PFSK-1 (cell line): ENCODE measurements at regions not wholly inside any gene's neighbourhood (a gene's known extent, or its start where the extent isn't known, plus 50 kb on each side); places are given as distances from the start of the nearest gene placed in this dataset.

Experiments
- FOXP2 ChIP-seq: optimal IDR thresholded peaks from 2 replicates; pipeline ENCODE3; 2011; ENCODE audit warnings: borderline replicate concordance, control low read depth, inconsistent platforms; ENCODE audit not compliant: insufficient read depth; ENCODE audit errors: extremely low read length, extremely low read depth
- POLR2AphosphoS5 ChIP-seq: IDR thresholded peaks from 2 replicates; pipeline ENCODE4 v1.6.1; 2012; ENCODE audit warnings: low read depth, mild to moderate bottlenecking, control low read depth, low read length, moderate library complexity
- REST ChIP-seq, 2 experiments: IDR thresholded peaks; 2 replicates each; pipeline versions ENCODE4 v1.6.1 to v1.8.0; 2011 to 2012; ENCODE audit warnings: low read depth in 2 of 2, low read length in 2 of 2, control low read depth in 1 of 2, inconsistent platforms in 1 of 2, mild to moderate bottlenecking in 1 of 2, moderate library complexity in 1 of 2; ENCODE audit not compliant: insufficient read depth in 1 of 2
- SIN3A ChIP-seq: IDR thresholded peaks from 2 replicates; pipeline ENCODE4 v1.6.1; 2012; ENCODE audit warnings: mild to moderate bottlenecking, low read length, moderate library complexity, borderline replicate concordance; ENCODE audit not compliant: insufficient read depth
- TAF1 ChIP-seq: IDR thresholded peaks from 2 replicates; pipeline ENCODE4 v1.6.1; 2012; ENCODE audit warnings: low read length, control low read depth, borderline replicate concordance; ENCODE audit not compliant: insufficient read depth

- TF ChIP-seq REST (IDR thresholded peaks at IDR 0.05; ENCODE audit: insufficient read depth in 1 of 2, low read depth in 2 of 2, low read length in 2 of 2) (no peak), SIN3A (no peak), POLR2AphosphoS5 (no peak), FOXP2 (no peak), TAF1 (no peak)
Measured at GRCh38 chr13:64758521-64759244, 2471.5 kb downstream of the PCDH9 start.

- TF ChIP-seq POLR2AphosphoS5 (no peak), REST (IDR thresholded peaks at IDR 0.05; ENCODE audit: insufficient read depth in 1 of 2, low read depth in 2 of 2, low read length in 2 of 2) (no peak), SIN3A (no peak), FOXP2 (no peak), TAF1 (no peak)
Measured at GRCh38 chr13:64756621-64757020, 2473.5 kb downstream of the PCDH9 start.

GRCh38 chr13:64755961-64756360 is 2474.2 kb downstream of the PCDH9 start:
- TF ChIP-seq TAF1 (no peak), SIN3A (no peak), POLR2AphosphoS5 (no peak), FOXP2 (no peak), REST (IDR thresholded peaks at IDR 0.05; ENCODE audit: insufficient read depth in 1 of 2, low read depth in 2 of 2, low read length in 2 of 2) (no peak)

GRCh38 chr13:64753233-64754000 is 2476.7 kb downstream of the PCDH9 start:
- no peak for TF ChIP-seq SIN3A

- TF ChIP-seq REST (IDR thresholded peaks at IDR 0.05; ENCODE audit: insufficient read depth in 1 of 2, low read depth in 2 of 2, low read length in 2 of 2) (no peak), FOXP2 (no peak), TAF1 (no peak), SIN3A (no peak), POLR2AphosphoS5 (no peak)
Measured at GRCh38 chr13:64749301-64749700, 2480.8 kb downstream of the PCDH9 start.
